Epithelial cell of esophagus (primary cell): ENCODE measurements at regions not wholly inside any gene's neighbourhood (a gene's known extent, or its start where the extent isn't known, plus 50 kb on each side); places are given as distances from the start of the nearest gene placed in this dataset.
A peak's percentile ranks its signal among the peaks of the same experiment; 100 is the strongest.

Experiments used
- DNase-seq: peaks from one replicate; pipeline ENCODE4 v3.0.0; 2010; ENCODE audit warnings: low read depth
- H3K4me3 ChIP-seq: 2 replicates; pipeline ENCODE4 v1.5.1; 2011; ENCODE audit warnings: mild to moderate bottlenecking, low read length, control low read depth
- TF ChIP-seq, protein P1 (sequence below): IDR thresholded peaks from 2 replicates; pipeline ENCODE4 v1.5.1; 2011; ENCODE audit warnings: low read depth, mild to moderate bottlenecking, low read length, control low read depth, inconsistent platforms; ENCODE audit not compliant: insufficient read depth; ENCODE audit errors: missing control alignments

DNA sequence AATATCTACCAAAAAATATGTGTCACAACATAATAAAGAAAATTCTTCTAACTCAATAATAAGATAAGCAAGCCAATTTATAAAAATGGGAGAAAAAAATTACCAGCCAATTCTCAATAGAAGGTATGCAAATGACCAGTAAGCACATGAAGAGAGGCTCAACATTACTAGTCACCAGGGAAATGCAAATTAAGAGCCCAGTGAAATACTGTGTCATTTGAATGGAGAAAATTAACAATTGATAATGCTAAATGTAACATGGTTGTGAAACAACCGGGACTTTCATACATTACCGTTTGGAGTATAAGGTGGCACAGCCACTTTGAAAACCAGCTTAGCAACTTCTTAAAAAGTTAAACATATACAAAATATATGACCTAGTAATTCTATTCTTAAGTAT lies 460.7 kb downstream of the IGSF11 start:
- DNase-seq = peak; percentile 36
- TF ChIP-seq, protein P1, sequence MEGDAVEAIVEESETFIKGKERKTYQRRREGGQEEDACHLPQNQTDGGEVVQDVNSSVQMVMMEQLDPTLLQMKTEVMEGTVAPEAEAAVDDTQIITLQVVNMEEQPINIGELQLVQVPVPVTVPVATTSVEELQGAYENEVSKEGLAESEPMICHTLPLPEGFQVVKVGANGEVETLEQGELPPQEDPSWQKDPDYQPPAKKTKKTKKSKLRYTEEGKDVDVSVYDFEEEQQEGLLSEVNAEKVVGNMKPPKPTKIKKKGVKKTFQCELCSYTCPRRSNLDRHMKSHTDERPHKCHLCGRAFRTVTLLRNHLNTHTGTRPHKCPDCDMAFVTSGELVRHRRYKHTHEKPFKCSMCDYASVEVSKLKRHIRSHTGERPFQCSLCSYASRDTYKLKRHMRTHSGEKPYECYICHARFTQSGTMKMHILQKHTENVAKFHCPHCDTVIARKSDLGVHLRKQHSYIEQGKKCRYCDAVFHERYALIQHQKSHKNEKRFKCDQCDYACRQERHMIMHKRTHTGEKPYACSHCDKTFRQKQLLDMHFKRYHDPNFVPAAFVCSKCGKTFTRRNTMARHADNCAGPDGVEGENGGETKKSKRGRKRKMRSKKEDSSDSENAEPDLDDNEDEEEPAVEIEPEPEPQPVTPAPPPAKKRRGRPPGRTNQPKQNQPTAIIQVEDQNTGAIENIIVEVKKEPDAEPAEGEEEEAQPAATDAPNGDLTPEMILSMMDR = no peak
- no peak overlapping the region for H3K4me3 ChIP-seq

DNA sequence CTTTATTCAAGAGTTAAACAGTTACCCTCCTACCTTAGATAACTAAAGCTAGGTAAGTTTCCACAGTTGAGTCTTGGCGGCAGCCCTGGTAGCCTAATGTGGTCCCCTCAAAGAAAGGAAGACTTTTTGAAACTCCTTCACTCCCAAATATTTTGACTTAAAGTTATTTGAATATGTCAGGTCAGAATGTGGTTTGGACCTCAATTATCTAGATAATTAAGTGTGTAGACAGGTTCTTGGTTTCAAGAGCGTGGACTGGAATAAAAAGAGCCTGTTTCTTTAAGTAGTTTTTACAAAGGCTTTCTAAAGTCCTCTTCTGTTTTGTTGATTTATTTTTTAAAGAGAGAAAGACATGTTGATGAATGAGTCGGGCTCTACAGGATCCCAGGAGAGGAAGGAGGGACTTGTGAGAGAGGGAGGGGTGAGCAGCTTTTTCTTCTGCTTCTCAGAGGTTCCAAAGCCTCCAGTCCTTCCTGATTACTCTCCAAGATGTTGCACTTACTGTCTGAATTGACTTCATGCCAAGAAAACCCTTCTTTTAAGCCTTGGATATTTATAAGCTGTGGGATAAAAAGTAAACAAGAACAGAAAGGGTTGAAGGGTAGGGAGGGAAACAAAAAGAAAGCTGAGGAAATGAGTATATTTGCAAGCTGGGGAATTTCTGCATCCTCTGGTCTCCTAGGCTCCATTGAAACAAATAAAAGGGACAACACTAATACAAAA lies 457.4 kb downstream of the IGSF11 start:
- TF ChIP-seq, protein P1 = no peak
- no peak for DNase-seq
- no peak overlapping the region for H3K4me3 ChIP-seq

DNA sequence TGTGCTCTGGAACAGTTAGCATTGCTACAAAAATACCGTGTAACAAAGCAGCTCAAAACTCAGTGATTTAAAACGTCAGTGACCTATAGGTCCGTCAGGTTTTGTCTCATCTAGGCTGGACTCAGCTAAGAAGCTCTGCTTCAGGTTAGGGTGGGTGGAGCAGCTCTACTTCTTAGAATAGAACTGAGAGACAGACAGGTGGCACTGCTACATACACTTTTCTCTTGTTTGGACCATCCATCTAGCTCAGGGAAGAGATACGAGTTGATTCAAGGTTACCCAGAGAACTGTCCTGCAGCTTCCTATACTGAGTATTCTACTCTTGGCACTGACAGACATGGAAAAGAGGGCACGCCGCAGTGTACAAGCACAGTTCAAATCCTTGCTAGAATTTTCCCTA lies 456.1 kb downstream of the IGSF11 start:
- TF ChIP-seq, protein P1 = no peak
- H3K4me3 ChIP-seq = no peak overlapping the region

DNA sequence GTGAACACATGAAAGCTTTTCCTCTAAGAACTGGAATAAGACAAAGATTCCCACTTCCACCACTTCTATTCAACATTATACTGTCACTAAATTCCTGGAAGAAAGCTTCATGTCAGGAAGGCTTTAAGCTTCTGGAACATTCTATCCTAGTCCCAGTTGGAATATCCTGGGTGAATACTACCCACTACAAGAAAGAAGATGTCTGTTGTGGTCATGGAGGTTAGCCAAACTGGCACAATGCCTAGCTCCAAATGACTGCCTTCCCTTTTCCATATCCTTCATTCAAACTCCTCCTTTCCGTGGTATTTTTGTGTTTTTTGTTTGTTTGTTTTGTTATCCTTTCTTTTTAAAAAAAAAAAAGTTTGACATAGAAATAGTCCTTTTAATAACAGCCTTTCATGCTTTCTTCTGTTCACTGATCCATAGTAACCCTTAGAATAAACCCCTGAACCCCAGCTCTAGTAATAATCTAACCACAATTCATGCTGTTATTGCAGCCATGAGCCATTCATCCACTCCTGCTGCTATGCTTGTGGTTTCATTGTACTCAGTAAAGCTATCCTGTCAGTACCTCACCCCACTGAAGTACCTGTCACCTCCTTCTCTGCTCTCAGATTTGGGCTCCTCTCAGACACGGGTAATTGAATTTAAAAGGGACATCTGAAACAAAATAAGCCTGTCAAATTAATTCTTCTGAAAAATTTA lies 447.5 kb downstream of the IGSF11 start:
- H3K4me3 ChIP-seq = no peak overlapping the region
- TF ChIP-seq, protein P1 = no peak
- DNase-seq = peak; percentile 11

More for the DNA sequence above, 456.1 kb downstream of the IGSF11 start:
- no peak for DNase-seq

DNA sequence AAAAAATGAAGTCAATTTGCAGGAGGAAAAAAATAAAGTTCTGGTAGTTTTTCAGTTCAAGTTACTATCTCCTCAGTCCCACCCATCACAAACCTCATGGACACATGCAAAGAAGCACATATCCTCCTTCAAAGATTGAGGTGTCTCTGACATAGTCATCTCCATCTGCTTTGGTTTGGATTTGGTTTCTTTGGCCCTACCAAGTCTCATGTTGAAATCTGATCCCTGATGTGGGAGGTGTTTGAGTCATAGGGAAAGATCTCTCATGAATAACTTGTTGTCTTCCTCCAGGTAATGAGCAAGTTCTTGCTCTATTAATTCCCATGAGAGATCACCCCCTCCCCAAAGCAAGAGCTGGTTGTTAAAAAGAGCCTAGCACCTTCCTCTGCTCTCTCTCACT lies 446.8 kb downstream of the IGSF11 start:
- no peak overlapping the region for H3K4me3 ChIP-seq
- TF ChIP-seq, protein P1 = no peak
- peak; percentile 76 for DNase-seq

DNA sequence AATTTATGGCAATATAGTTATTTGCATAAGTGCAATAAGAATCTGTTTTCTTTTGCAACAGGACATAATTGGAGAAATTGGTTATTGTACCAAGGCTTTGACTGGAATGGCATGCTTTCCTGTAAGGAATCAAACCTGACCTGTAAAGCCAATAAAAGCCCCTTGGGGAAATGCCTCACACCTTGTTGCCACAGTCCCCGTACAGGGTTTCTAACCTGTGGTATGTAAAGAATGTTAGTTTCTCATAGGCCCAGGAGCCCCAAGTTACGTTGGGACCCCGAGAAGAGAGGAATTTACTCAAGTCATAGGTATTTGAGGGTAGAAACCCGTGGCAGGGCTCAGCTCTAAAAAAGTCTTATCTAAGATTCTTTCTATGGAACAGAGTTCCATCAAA lies 441.4 kb downstream of the IGSF11 start:
- TF ChIP-seq, protein P1 = no peak
- no peak for DNase-seq
- no peak overlapping the region for H3K4me3 ChIP-seq
